ENCODE measurements at regions not wholly inside any gene's neighbourhood (a gene's known extent, or its start where the extent isn't known, plus 50 kb on each side); places are given as distances from the start of the nearest gene placed in this dataset.

GRCh38 chr12:42799966-42800365 lies 210.4 kb upstream of the PRICKLE1 start:
- no peak overlapping the region for H2BK5ac ChIP-seq (ENCODE audit: low read depth, low read length, poor library complexity, severe bottlenecking)
- H3K4me3 ChIP-seq (ENCODE audit: insufficient read depth in 1 of 2, low read depth in 1 of 2, low read length in 2 of 2), result no peak overlapping the region
- no peak overlapping the region for H2AFZ ChIP-seq (ENCODE audit: low read depth, low read length)
- no peak overlapping the region for H2BK12ac ChIP-seq (ENCODE audit: low read length in 2 of 2)
- no peak for DNase-seq
- H4K8ac ChIP-seq (ENCODE audit: low read length), result no peak overlapping the region
- H2BK120ac ChIP-seq (ENCODE audit: low read depth, low read length), result no peak overlapping the region
- no peak overlapping the region for H3K27ac ChIP-seq (ENCODE audit: low read length, poor library complexity, severe bottlenecking)
- no peak overlapping the region for H3K23ac ChIP-seq (ENCODE audit: low read length in 2 of 2)
- H3K4ac ChIP-seq (ENCODE audit: low read depth in 1 of 2, low read length in 2 of 2), result no peak overlapping the region
- no peak overlapping the region for H2BK15ac ChIP-seq (ENCODE audit: low read depth, poor library complexity, severe bottlenecking)
- H3K27me3 ChIP-seq (ENCODE audit: control insufficient read depth in 1 of 2, insufficient read depth in 1 of 2, low read length in 2 of 2), result no peaks in the 10 kb centered on the region
- H4K91ac ChIP-seq (ENCODE audit: low read length), result no peak overlapping the region
- no peaks in the 10 kb centered on the region for H3K36me3 ChIP-seq (ENCODE audit: control insufficient read depth in 1 of 2, insufficient read depth in 2 of 2, low read depth in 1 of 2, low read length in 2 of 2)
- H3K18ac ChIP-seq (ENCODE audit: low read depth in 1 of 2, low read length in 2 of 2), result no peak overlapping the region
- no peak overlapping the region for H3K14ac ChIP-seq (ENCODE audit: low read length in 2 of 2)
- H3K4me2 ChIP-seq (ENCODE audit: low read length, poor library complexity, severe bottlenecking), result no peak overlapping the region
- peaks cover 1% of the 10 kb centered on the region for H3K79me1 ChIP-seq (replicated peaks; ENCODE audit: low read length, poor library complexity, severe bottlenecking)
- peaks cover 1% of the 10 kb centered on the region for H3K4me1 ChIP-seq (ENCODE audit: control insufficient read depth, insufficient read depth, low read depth, low read length)
- 100% methylated on average over 1 of the region's 1 CpG for WGBS
- no peak overlapping the region for H3K9ac ChIP-seq (ENCODE audit: low read length)
- no peak overlapping the region for H2AK5ac ChIP-seq (ENCODE audit: low read length, severe bottlenecking)
- no peaks in the 10 kb centered on the region for H3K9me3 ChIP-seq (ENCODE audit: control insufficient read depth, low read length)

DNA sequence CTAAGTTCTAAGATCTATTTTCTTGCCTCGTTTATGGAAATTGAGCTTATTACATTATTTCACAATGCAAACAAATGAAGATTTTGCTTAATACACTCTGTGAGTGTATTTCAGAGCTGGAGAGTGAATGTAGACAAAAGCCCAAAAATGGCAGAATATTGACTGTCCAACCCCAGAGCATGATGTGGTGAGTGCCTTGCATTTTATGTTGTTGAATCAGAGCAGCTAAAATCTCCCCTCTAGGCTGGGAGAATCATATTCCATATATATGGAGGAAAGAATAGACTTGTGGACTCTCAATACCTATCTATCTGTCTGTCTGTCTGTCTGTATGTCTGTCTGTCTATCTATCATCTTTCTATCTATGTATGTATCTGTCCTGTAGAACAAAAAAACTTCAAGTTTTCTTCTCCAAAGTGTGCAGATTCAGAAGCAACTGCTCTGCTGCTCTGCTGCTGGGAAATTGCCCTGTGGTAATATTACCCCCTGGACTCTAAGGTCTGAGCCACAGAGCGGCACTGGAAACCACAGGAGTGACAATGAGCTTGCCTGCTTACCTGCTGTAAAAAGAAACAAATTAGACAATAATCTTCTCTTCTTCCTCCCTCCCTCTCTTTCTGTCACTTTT lies 209.4 kb upstream of the PRICKLE1 start:
- Histone ChIP-seq H2BK120ac (ENCODE audit: low read depth, low read length) (no peak overlapping the region), H2BK15ac (ENCODE audit: low read depth, poor library complexity, severe bottlenecking) (no peak overlapping the region), H2BK12ac (ENCODE audit: low read length in 2 of 2) (no peak overlapping the region), H3K18ac (ENCODE audit: low read depth in 1 of 2, low read length in 2 of 2) (no peak overlapping the region), H4K8ac (ENCODE audit: low read length) (no peak overlapping the region), H2AFZ (ENCODE audit: low read depth, low read length) (no peak overlapping the region), H3K4me3 (ENCODE audit: insufficient read depth in 1 of 2, low read depth in 1 of 2, low read length in 2 of 2) (no peak overlapping the region), H4K91ac (ENCODE audit: low read length) (no peak overlapping the region), H3K4me1 (ENCODE audit: control insufficient read depth, insufficient read depth, low read depth, low read length) (peaks cover 1% of the 10 kb centered on the region), H2BK5ac (ENCODE audit: low read depth, low read length, poor library complexity, severe bottlenecking) (no peak overlapping the region), H3K4ac (ENCODE audit: low read depth in 1 of 2, low read length in 2 of 2) (no peak overlapping the region), H3K9ac (ENCODE audit: low read length) (no peak overlapping the region), H3K79me1 (replicated peaks; ENCODE audit: low read length, poor library complexity, severe bottlenecking) (peaks cover 1% of the 10 kb centered on the region), H3K9me3 (ENCODE audit: control insufficient read depth, low read length) (no peaks in the 10 kb centered on the region), H2AK5ac (ENCODE audit: low read length, severe bottlenecking) (peak overlapping the region; percentile 62), H3K36me3 (ENCODE audit: control insufficient read depth in 1 of 2, insufficient read depth in 2 of 2, low read depth in 1 of 2, low read length in 2 of 2) (no peaks in the 10 kb centered on the region), H3K14ac (ENCODE audit: low read length in 2 of 2) (no peak overlapping the region), H3K27me3 (ENCODE audit: control insufficient read depth in 1 of 2, insufficient read depth in 1 of 2, low read length in 2 of 2) (no peaks in the 10 kb centered on the region), H3K4me2 (ENCODE audit: low read length, poor library complexity, severe bottlenecking) (no peak overlapping the region), H3K27ac (ENCODE audit: low read length, poor library complexity, severe bottlenecking) (peak overlapping the region; percentile 71), H3K23ac (ENCODE audit: low read length in 2 of 2) (no peak overlapping the region)
- DNase-seq, result no peak
- WGBS, result 79% methylated on average over 1 of the region's 2 CpGs

GRCh38 chr12:42794806-42795205 lies 205.3 kb upstream of the PRICKLE1 start:
- WGBS, result 38% methylated on average over 1 of the region's 2 CpGs
- Histone ChIP-seq H3K4me1 (ENCODE audit: control insufficient read depth, insufficient read depth, low read depth, low read length) (peaks cover 1% of the 10 kb centered on the region), H2BK5ac (ENCODE audit: low read depth, low read length, poor library complexity, severe bottlenecking) (no peak overlapping the region), H3K27ac (ENCODE audit: low read length, poor library complexity, severe bottlenecking) (no peak overlapping the region), H2BK12ac (ENCODE audit: low read length in 2 of 2) (no peak overlapping the region), H3K23ac (ENCODE audit: low read length in 2 of 2) (no peak overlapping the region), H3K14ac (ENCODE audit: low read length in 2 of 2) (no peak overlapping the region), H2BK15ac (ENCODE audit: low read depth, poor library complexity, severe bottlenecking) (no peak overlapping the region), H3K36me3 (ENCODE audit: control insufficient read depth in 1 of 2, insufficient read depth in 2 of 2, low read depth in 1 of 2, low read length in 2 of 2) (no peaks in the 10 kb centered on the region), H3K18ac (ENCODE audit: low read depth in 1 of 2, low read length in 2 of 2) (no peak overlapping the region), H2AFZ (ENCODE audit: low read depth, low read length) (no peak overlapping the region), H3K9ac (ENCODE audit: low read length) (no peak overlapping the region), H3K79me1 (replicated peaks; ENCODE audit: low read length, poor library complexity, severe bottlenecking) (no peaks in the 10 kb centered on the region), H4K91ac (ENCODE audit: low read length) (no peak overlapping the region), H4K8ac (ENCODE audit: low read length) (no peak overlapping the region), H2BK120ac (ENCODE audit: low read depth, low read length) (no peak overlapping the region), H3K4ac (ENCODE audit: low read depth in 1 of 2, low read length in 2 of 2) (no peak overlapping the region), H3K4me2 (ENCODE audit: low read length, poor library complexity, severe bottlenecking) (no peak overlapping the region), H3K4me3 (ENCODE audit: insufficient read depth in 1 of 2, low read depth in 1 of 2, low read length in 2 of 2) (no peak overlapping the region), H2AK5ac (ENCODE audit: low read length, severe bottlenecking) (peak overlapping the region; percentile 84), H3K9me3 (ENCODE audit: control insufficient read depth, low read length) (no peaks in the 10 kb centered on the region), H3K27me3 (ENCODE audit: control insufficient read depth in 1 of 2, insufficient read depth in 1 of 2, low read length in 2 of 2) (no peaks in the 10 kb centered on the region)
- DNase-seq, result no peak

GRCh38 chr12:42793166-42793565 lies 203.6 kb upstream of the PRICKLE1 start:
- no peaks in the 10 kb centered on the region for H3K9me3 ChIP-seq (ENCODE audit: control insufficient read depth, low read length)
- no peaks in the 10 kb centered on the region for H3K36me3 ChIP-seq (ENCODE audit: control insufficient read depth in 1 of 2, insufficient read depth in 2 of 2, low read depth in 1 of 2, low read length in 2 of 2)
- 100% methylated on average over 1 of the region's 1 CpG for whole genome bisulfite sequencing
- no peaks in the 10 kb centered on the region for H3K79me1 ChIP-seq (replicated peaks; ENCODE audit: low read length, poor library complexity, severe bottlenecking)
- no peak overlapping the region for H2BK5ac ChIP-seq (ENCODE audit: low read depth, low read length, poor library complexity, severe bottlenecking)
- H3K18ac ChIP-seq (ENCODE audit: low read depth in 1 of 2, low read length in 2 of 2), result no peak overlapping the region
- no peak overlapping the region for H4K91ac ChIP-seq (ENCODE audit: low read length)
- no peak overlapping the region for H3K4me3 ChIP-seq (ENCODE audit: insufficient read depth in 1 of 2, low read depth in 1 of 2, low read length in 2 of 2)
- H3K27me3 ChIP-seq (ENCODE audit: control insufficient read depth in 1 of 2, insufficient read depth in 1 of 2, low read length in 2 of 2), result no peaks in the 10 kb centered on the region
- no peak overlapping the region for H3K23ac ChIP-seq (ENCODE audit: low read length in 2 of 2)
- H3K4ac ChIP-seq (ENCODE audit: low read depth in 1 of 2, low read length in 2 of 2), result no peak overlapping the region
- H3K4me2 ChIP-seq (ENCODE audit: low read length, poor library complexity, severe bottlenecking), result no peak overlapping the region
- no peak overlapping the region for H2BK120ac ChIP-seq (ENCODE audit: low read depth, low read length)
- H4K8ac ChIP-seq (ENCODE audit: low read length), result no peak overlapping the region
- H2BK12ac ChIP-seq (ENCODE audit: low read length in 2 of 2), result no peak overlapping the region
- no peak for DNase-seq
- H2AK5ac ChIP-seq (ENCODE audit: low read length, severe bottlenecking), result no peak overlapping the region
- no peak overlapping the region for H3K27ac ChIP-seq (ENCODE audit: low read length, poor library complexity, severe bottlenecking)
- no peak overlapping the region for H2AFZ ChIP-seq (ENCODE audit: low read depth, low read length)
- no peak overlapping the region for H3K9ac ChIP-seq (ENCODE audit: low read length)
- H2BK15ac ChIP-seq (ENCODE audit: low read depth, poor library complexity, severe bottlenecking), result no peak overlapping the region
- no peaks in the 10 kb centered on the region for H3K4me1 ChIP-seq (ENCODE audit: control insufficient read depth, insufficient read depth, low read depth, low read length)
- H3K14ac ChIP-seq (ENCODE audit: low read length in 2 of 2), result no peak overlapping the region
